ENCODE measurements at regions not wholly inside any gene's neighbourhood (a gene's known extent, or its start where the extent isn't known, plus 50 kb on each side); places are given as distances from the start of the nearest gene placed in this dataset.

- no peak overlapping the region for H3K27ac ChIP-seq (ENCODE audit: low read depth, low read length)
- H3K4me2 ChIP-seq (ENCODE audit: low read depth, low read length, poor library complexity, severe bottlenecking): no peak overlapping the region
- H2AFZ ChIP-seq (ENCODE audit: low read depth, low read length, severe bottlenecking): no peak overlapping the region
- no peaks in the 10 kb centered on the region for H3K36me3 ChIP-seq (ENCODE audit: low read length)
- H3F3A ChIP-seq (ENCODE audit: insufficient read depth): no peaks in the 10 kb centered on the region
- TF ChIP-seq CTCF (IDR thresholded peaks at IDR 0.05; ENCODE audit: insufficient read depth, low read length, poor library complexity, severe bottlenecking) (no peak), EZH2phosphoT487 (conservative IDR thresholded peaks at IDR 0.05; ENCODE audit: low read length) (no peak)
- H3K9me3 ChIP-seq (ENCODE audit: insufficient read depth, low read length): no peaks in the 10 kb centered on the region
- H3K27me3 ChIP-seq (ENCODE audit: low read length): no peaks in the 10 kb centered on the region
- H3K9me2 ChIP-seq (replicated peaks; ENCODE audit: insufficient read depth, low read length): no peaks in the 10 kb centered on the region
- H4K20me1 ChIP-seq (ENCODE audit: low read depth, low read length): no peaks in the 10 kb centered on the region
- H3K4me3 ChIP-seq (ENCODE audit: insufficient read depth, low read length, poor library complexity, severe bottlenecking): no peak overlapping the region
- no peaks in the 10 kb centered on the region for H3K79me2 ChIP-seq (ENCODE audit: insufficient read depth, low read length)
- H3K9ac ChIP-seq (ENCODE audit: low read length): no peak overlapping the region
These were observed 207.2 kb downstream of the ENGASE start for GRCh38 chr17:79281803-79282202.

DNA sequence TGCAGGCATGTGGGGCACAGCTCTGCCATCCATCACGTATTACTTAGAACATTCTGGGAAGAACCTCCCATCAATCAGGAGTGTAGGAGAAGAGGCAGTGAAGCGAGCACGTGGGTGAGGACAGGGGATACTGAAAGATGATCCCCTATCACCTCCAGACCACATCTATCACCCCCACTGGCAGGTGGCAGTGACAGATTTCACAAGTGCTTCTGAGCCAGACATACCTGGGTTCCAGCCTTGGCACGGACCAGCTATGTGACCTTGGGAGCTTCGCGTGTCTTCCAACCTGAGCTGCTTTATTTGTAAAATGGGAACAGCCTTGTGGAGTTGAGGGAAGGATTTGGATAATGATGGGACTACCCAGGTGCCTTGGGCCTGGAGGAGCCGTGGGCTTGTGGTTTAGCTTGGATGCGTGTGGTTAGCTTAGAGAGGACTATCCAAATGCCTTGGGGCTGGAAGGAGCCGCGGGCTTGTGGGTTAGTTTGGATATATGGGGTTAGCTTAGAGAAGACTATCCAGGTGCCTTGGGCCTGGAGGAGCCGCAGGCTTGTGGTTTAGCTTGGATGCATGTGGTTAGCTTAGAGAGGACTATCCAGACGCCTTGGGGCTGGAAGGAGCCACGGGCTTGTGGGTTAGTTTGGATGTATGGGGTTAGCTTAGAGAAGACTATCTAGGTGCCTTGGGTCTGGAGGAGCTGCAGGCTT, 206.4 kb downstream of the ENGASE start:
- no peak overlapping the region for H3K27ac ChIP-seq (ENCODE audit: low read depth, low read length)

GRCh38 chr17:79280010-79280409, 205.4 kb downstream of the ENGASE start:
- no peak for TF ChIP-seq CTCF (IDR thresholded peaks at IDR 0.05; ENCODE audit: insufficient read depth, low read length, poor library complexity, severe bottlenecking)
- TF ChIP-seq EZH2phosphoT487 (conservative IDR thresholded peaks at IDR 0.05; ENCODE audit: low read length): no peak
- Histone ChIP-seq H3K79me2 (ENCODE audit: insufficient read depth, low read length) (no peaks in the 10 kb centered on the region), H4K20me1 (ENCODE audit: low read depth, low read length) (no peaks in the 10 kb centered on the region), H3K9ac (ENCODE audit: low read length) (no peak overlapping the region), H3K4me3 (ENCODE audit: insufficient read depth, low read length, poor library complexity, severe bottlenecking) (no peak overlapping the region), H3K36me3 (ENCODE audit: low read length) (no peaks in the 10 kb centered on the region), H3K9me2 (replicated peaks; ENCODE audit: insufficient read depth, low read length) (no peaks in the 10 kb centered on the region), H3F3A (ENCODE audit: insufficient read depth) (no peaks in the 10 kb centered on the region), H3K9me3 (ENCODE audit: insufficient read depth, low read length) (no peaks in the 10 kb centered on the region), H3K4me2 (ENCODE audit: low read depth, low read length, poor library complexity, severe bottlenecking) (no peak overlapping the region), H2AFZ (ENCODE audit: low read depth, low read length, severe bottlenecking) (no peak overlapping the region), H3K27ac (ENCODE audit: low read depth, low read length) (no peak overlapping the region), H3K27me3 (ENCODE audit: low read length) (no peaks in the 10 kb centered on the region)

More for the DNA sequence above, 206.4 kb downstream of the ENGASE start:
- H3K4me3 ChIP-seq (ENCODE audit: insufficient read depth, low read length, poor library complexity, severe bottlenecking): no peak overlapping the region
- TF ChIP-seq CTCF (IDR thresholded peaks at IDR 0.05; ENCODE audit: insufficient read depth, low read length, poor library complexity, severe bottlenecking) (no peak), EZH2phosphoT487 (conservative IDR thresholded peaks at IDR 0.05; ENCODE audit: low read length) (no peak)
- no peaks in the 10 kb centered on the region for H3K9me2 ChIP-seq (replicated peaks; ENCODE audit: insufficient read depth, low read length)
- no peaks in the 10 kb centered on the region for H3K79me2 ChIP-seq (ENCODE audit: insufficient read depth, low read length)
- H3K4me2 ChIP-seq (ENCODE audit: low read depth, low read length, poor library complexity, severe bottlenecking): no peak overlapping the region
- H4K20me1 ChIP-seq (ENCODE audit: low read depth, low read length): no peaks in the 10 kb centered on the region
- no peaks in the 10 kb centered on the region for H3F3A ChIP-seq (ENCODE audit: insufficient read depth)
- no peaks in the 10 kb centered on the region for H3K36me3 ChIP-seq (ENCODE audit: low read length)
- no peaks in the 10 kb centered on the region for H3K9me3 ChIP-seq (ENCODE audit: insufficient read depth, low read length)
- H3K9ac ChIP-seq (ENCODE audit: low read length): no peak overlapping the region
- no peak overlapping the region for H2AFZ ChIP-seq (ENCODE audit: low read depth, low read length, severe bottlenecking)
- H3K27me3 ChIP-seq (ENCODE audit: low read length): no peaks in the 10 kb centered on the region

Measured in SU-DHL-6 (cell line).